22Rv1 (cell line): ENCODE measurements at regions not wholly inside any gene's neighbourhood (a gene's known extent, or its start where the extent isn't known, plus 50 kb on each side); places are given as distances from the start of the nearest gene placed in this dataset.

ENCODE experiments used
- H3K27ac ChIP-seq: fragments of 450-650 bp; 2 replicates; pipeline ENCODE4 v1.5.1; 2017
- ZFX ChIP-seq: fragments of 450-650 bp; IDR thresholded peaks from 2 replicates; pipeline ENCODE4 v1.6.1; 2017; ENCODE audit warnings: antibody characterized with exemption, borderline replicate concordance
- TF ChIP-seq, protein P1 (sequence below): fragments of 450-650 bp; IDR thresholded peaks from 2 replicates; pipeline ENCODE4 v1.5.1; 2017; ENCODE audit warnings: mild to moderate bottlenecking

DNA sequence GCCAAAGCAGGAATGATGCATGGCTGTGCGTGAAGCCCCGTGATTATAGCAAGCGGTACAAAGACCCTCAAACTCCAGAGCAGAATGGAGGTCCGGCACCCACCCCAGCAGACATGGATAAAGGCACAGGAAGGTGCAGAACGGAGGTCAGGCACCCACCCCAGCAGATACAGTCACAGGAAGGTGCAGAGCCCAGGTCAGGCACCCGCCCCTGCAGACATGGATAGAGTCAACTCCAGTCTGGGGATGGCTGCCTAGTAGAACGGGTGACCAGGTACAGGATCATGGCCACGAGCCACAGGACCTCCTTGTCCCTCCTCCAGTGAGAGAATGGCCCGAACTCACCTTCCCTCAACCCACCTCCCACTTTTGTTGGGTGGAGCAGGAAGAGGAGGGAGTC is 318.3 kb upstream of the SALL3 start:
- TF ChIP-seq, protein P1, sequence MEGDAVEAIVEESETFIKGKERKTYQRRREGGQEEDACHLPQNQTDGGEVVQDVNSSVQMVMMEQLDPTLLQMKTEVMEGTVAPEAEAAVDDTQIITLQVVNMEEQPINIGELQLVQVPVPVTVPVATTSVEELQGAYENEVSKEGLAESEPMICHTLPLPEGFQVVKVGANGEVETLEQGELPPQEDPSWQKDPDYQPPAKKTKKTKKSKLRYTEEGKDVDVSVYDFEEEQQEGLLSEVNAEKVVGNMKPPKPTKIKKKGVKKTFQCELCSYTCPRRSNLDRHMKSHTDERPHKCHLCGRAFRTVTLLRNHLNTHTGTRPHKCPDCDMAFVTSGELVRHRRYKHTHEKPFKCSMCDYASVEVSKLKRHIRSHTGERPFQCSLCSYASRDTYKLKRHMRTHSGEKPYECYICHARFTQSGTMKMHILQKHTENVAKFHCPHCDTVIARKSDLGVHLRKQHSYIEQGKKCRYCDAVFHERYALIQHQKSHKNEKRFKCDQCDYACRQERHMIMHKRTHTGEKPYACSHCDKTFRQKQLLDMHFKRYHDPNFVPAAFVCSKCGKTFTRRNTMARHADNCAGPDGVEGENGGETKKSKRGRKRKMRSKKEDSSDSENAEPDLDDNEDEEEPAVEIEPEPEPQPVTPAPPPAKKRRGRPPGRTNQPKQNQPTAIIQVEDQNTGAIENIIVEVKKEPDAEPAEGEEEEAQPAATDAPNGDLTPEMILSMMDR: no peak
- no peak for TF ChIP-seq ZFX
- H3K27ac ChIP-seq: no peak overlapping the region

DNA sequence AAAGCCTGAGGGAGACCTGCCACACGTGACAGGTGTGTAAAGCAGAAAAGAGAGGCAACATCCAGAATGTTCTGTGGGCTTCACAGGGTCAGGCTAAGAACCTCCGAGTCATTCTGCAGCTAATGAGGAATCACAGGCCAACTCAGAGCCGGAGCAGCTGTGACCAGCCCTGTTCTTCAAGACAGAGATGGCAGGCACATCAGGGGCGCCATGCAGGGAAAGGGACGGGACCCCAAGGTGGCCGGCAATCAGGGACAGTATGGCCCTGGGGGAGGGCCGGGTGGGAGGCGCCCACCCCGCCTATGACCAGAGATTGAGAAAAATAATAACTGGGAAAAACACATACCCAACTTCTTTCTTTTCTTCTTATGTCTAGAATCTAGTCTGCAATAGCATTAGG is 316.7 kb upstream of the SALL3 start:
- no peak overlapping the region for H3K27ac ChIP-seq
- TF ChIP-seq, protein P1: no peak
- no peak for TF ChIP-seq ZFX

DNA sequence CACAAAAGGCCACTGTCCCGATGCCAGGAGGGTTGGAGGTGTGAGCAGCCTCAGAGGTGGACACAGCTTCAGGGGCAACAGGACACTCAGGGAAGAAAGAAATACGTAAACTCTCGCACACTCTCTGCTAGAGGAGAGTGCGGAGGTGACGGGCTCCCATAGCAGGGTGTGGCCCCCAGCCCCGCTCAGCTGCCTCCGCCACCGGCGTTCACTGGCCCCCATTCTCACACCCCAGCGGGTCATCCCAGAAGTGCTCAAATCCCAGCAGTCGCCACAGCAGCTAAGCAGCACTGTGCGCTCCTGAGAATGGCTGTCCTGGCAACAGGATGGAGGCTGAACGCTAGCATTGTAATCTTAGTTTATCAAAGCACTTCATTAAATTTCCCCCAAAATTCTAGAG is 315.6 kb upstream of the SALL3 start:
- TF ChIP-seq ZFX: no peak
- TF ChIP-seq, protein P1: no peak
- no peak overlapping the region for H3K27ac ChIP-seq

DNA sequence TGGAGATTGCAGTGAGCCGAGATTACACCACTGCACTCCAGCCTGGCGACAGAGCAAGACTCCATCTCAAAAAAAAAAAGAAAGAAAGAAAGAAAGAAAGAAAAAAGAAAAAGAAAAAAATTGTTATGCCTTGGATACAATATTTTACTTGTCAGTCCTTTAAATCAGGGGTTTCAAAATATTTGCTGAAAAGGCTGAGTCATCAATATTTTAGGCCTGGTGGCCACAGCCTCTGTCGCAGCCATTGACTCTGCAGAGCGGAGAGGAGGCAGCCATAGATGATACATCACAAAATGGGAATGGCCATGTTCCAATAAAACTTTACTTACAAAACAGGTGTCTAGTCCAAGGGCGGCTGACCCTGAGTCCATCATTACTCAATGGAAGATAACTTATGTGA is 314.8 kb upstream of the SALL3 start:
- no peak overlapping the region for H3K27ac ChIP-seq
- TF ChIP-seq, protein P1: no peak
- TF ChIP-seq ZFX: no peak

DNA sequence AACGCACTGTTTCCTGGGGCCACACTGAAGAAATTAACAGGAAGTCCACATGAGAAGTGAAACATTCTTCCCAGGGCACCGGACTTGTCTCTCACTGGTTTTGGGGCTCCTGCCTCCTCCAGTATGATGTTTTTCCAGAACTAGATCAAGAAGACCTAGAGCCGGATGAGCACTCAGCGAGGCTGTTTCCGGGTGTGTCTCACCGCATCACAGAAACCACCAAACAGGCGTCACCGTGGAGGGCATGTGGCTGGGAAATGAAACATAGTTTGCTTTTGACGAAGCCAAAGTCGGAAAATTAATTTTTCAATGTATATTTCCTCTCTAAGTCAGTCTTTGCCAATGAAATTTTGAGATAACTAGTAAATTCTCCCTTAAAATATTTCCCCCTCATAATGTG is 314.0 kb upstream of the SALL3 start:
- H3K27ac ChIP-seq: no peak overlapping the region
- no peak for TF ChIP-seq ZFX
- TF ChIP-seq, protein P1: no peak

DNA sequence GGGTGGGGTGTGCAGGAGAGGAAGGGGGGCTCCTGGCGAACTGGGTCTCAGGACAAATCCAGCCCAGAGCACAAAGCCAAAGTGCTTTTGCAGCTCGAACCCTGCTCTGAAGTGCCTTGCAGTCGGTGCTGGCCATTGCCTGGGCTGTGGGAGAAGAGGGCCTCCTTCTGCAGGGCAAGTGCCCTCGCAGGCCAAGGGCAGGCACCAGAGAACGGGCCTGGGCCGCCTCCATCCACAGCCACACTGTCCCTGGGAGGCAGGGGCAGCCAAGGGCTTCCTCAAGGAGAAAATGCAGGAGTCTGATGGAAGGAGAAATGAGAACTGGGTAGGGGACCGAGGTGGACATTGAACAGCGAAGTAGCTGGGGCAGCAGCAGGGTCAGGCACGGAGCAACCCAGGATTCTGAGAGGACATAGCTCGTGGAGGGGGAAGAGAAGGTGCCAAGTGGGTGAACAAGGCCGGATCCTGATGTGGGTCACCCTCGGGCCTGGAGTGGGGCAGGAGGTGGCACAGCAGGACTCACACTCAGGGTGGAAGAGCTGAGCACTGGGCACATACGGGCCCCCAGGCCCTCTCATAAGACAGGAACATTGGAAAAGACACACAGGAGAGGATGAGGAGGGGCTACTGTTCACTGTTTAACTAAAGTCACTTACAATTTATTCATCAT is 312.8 kb upstream of the SALL3 start:
- no peak for TF ChIP-seq ZFX
- TF ChIP-seq, protein P1: no peak
- no peak overlapping the region for H3K27ac ChIP-seq

DNA sequence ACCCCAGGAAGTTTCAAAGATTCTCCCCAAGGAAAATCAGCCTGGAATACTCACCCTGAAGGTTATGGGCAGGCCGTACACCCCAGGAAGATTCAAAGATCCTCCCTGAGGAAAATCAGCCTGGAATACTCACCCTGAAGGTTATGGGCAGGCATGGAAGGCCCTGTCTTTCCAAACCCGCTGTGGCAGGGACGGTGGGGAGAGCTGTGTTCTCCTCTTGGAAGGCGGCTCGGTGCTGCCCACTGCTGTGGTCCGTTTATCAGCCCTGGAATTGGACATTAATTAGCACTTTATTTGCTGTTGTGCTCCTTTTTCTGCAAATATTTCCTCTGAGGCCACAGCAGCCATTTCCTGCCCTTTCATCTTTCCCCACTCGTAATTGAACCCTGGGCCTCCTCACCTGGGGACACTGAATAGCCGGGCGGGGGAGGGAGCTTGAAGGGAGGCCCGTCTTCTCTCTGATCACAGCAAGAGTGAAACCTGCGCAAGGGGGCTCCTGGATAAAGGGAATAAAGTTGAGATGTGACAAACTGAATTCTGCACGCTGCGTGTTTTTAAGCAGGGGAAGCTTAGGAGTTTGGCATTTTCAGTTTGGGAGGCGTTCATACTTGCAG is 308.7 kb upstream of the SALL3 start:
- no peak overlapping the region for H3K27ac ChIP-seq
- TF ChIP-seq, protein P1: no peak
- no peak for TF ChIP-seq ZFX
